Activated CD8-positive, alpha-beta T cell treated with anti-CD3 and anti-CD28 coated beads for 36 hours (primary cell): ENCODE measurements at regions not wholly inside any gene's neighbourhood (a gene's known extent, or its start where the extent isn't known, plus 50 kb on each side); places are given as distances from the start of the nearest gene placed in this dataset.

ENCODE experiments used
- ATAC-seq: fragments of 200-7000 bp; cut with Tn5 transposase; one replicate; pipeline ENCODE4 v1.10.0; 2021; ENCODE audit warnings: mild to moderate bottlenecking, moderate library complexity
- CTCF ChIA-PET: fragments of 350-600 bp; sonication (Branson Sonifier 250); formaldehyde crosslinking; loops from one replicate; lab custom pipeline; 2021; ENCODE audit warnings: antibody characterized with exemption; lab: Charles Lee
- POLR2A ChIA-PET: fragments of 350-600 bp; sonication (Branson Sonifier 250); formaldehyde crosslinking; loops from one replicate; lab custom pipeline; 2021; ENCODE audit warnings: antibody characterized with exemption; lab: Charles Lee
- DNase-seq: peaks from one replicate; pipeline ENCODE4 v3.0.0-alpha.2; 2020
- H3K27ac Mint-ChIP-seq: one replicate; pipeline ENCODE4 v1.8.0; 2021; ENCODE audit warnings: mild to moderate bottlenecking, mixed read lengths
- H3K27me3 Mint-ChIP-seq: one replicate; pipeline ENCODE4 v1.8.0; 2021; ENCODE audit warnings: mixed read lengths
- H3K36me3 Mint-ChIP-seq: one replicate; pipeline ENCODE4 v1.8.0; 2021; ENCODE audit warnings: low read depth, mixed read lengths
- H3K4me1 Mint-ChIP-seq: one replicate; pipeline ENCODE4 v1.8.0; 2021; ENCODE audit warnings: low read depth, mixed read lengths
- H3K4me3 Mint-ChIP-seq: one replicate; pipeline ENCODE4 v1.8.0; 2021; ENCODE audit warnings: mild to moderate bottlenecking, moderate library complexity, mixed read lengths
- H3K9me3 Mint-ChIP-seq: one replicate; pipeline ENCODE4 v1.8.0; 2021; ENCODE audit warnings: mixed read lengths
- CTCF ChIP-seq: fragments of 200-600 bp; IDR thresholded peaks from one replicate; pipeline ENCODE4 v1.8.0; 2022; ENCODE audit warnings: antibody characterized with exemption, mild to moderate bottlenecking
- intact Hi-C: fragments of 100-400 bp; cut with micrococcal nuclease; formaldehyde crosslinking; loops from one replicate; pipeline ENCODE4 v1.10.0; 2022

- no peaks in the 10 kb centered on the region for H3K4me1 Mint-ChIP-seq
- CTCF ChIA-PET, result interaction anchor here (2.4 kb wide), 1 partner anchor 40 kb away, joined by 9 read pairs; no protein-coding TSS in a partner anchor
- POLR2A ChIA-PET, result no interaction called here
- no peak overlapping the region for H3K4me3 Mint-ChIP-seq
- H3K9me3 Mint-ChIP-seq, result peaks cover 2% of the 10 kb centered on the region
- intact Hi-C loops, result no loop called here
- DNase-seq, result no peak
- no peak for TF ChIP-seq CTCF
- H3K36me3 Mint-ChIP-seq, result no peaks in the 10 kb centered on the region
- H3K27ac Mint-ChIP-seq, result no peak overlapping the region
- no peaks in the 10 kb centered on the region for H3K27me3 Mint-ChIP-seq
- no peak for ATAC-seq
Measured at GRCh38 chr2:16568998-16569784, 96.4 kb downstream of the CYRIA start.

- intact Hi-C loops, result no loop called here
- DNase-seq, result no peak
- CTCF ChIA-PET, result no interaction called here
- Mint-ChIP-seq H3K36me3 (no peaks in the 10 kb centered on the region), H3K27ac (no peak overlapping the region), H3K4me1 (no peaks in the 10 kb centered on the region), H3K9me3 (no peaks in the 10 kb centered on the region), H3K4me3 (no peak overlapping the region), H3K27me3 (no peaks in the 10 kb centered on the region)
- no peak for ATAC-seq
- no peak for TF ChIP-seq CTCF
- POLR2A ChIA-PET, result no interaction called here
Measured at GRCh38 chr2:16566701-16567100, 98.9 kb downstream of the CYRIA start.

- Mint-ChIP-seq H3K4me3 (no peak overlapping the region), H3K4me1 (no peaks in the 10 kb centered on the region), H3K9me3 (no peaks in the 10 kb centered on the region), H3K36me3 (no peaks in the 10 kb centered on the region), H3K27me3 (no peaks in the 10 kb centered on the region), H3K27ac (no peak overlapping the region)
- CTCF ChIA-PET, result no interaction called here
- POLR2A ChIA-PET, result no interaction called here
- no peak for DNase-seq
- no peak for ATAC-seq
- no peak for TF ChIP-seq CTCF
- intact Hi-C loops, result no loop called here
Measured at GRCh38 chr2:16565481-16565880, 100.2 kb downstream of the CYRIA start.

- no peak overlapping the region for H3K27ac Mint-ChIP-seq
- ATAC-seq, result no peak
- DNase-seq, result no peak
- H3K4me1 Mint-ChIP-seq, result no peaks in the 10 kb centered on the region
- intact Hi-C loops, result no loop called here
- TF ChIP-seq CTCF, result no peak
- POLR2A ChIA-PET, result no interaction called here
- no peaks in the 10 kb centered on the region for H3K36me3 Mint-ChIP-seq
- no peak overlapping the region for H3K4me3 Mint-ChIP-seq
- CTCF ChIA-PET, result no interaction called here
- H3K27me3 Mint-ChIP-seq, result no peaks in the 10 kb centered on the region
- H3K9me3 Mint-ChIP-seq, result no peaks in the 10 kb centered on the region
Measured at GRCh38 chr2:16561676-16562075, 104.0 kb downstream of the CYRIA start.

- Mint-ChIP-seq H3K4me1 (no peaks in the 10 kb centered on the region), H3K36me3 (no peaks in the 10 kb centered on the region), H3K27ac (no peak overlapping the region), H3K27me3 (no peaks in the 10 kb centered on the region), H3K4me3 (no peak overlapping the region), H3K9me3 (no peaks in the 10 kb centered on the region)
- intact Hi-C loops, result no loop called here
- ChIA-PET POLR2A (no interaction called here), CTCF (no interaction called here)
- ATAC-seq, result no peak
- no peak for TF ChIP-seq CTCF
- DNase-seq, result no peak
Measured at GRCh38 chr2:16561251-16561650, 104.4 kb downstream of the CYRIA start.
